ENCODE measurements at regions not wholly inside any gene's neighbourhood (a gene's known extent, or its start where the extent isn't known, plus 50 kb on each side); places are given as distances from the start of the nearest gene placed in this dataset.

- no peak for TF ChIP-seq CTCF (IDR thresholded peaks at IDR 0.05)
Measured at GRCh38 chr13:103328899-103329298, 262.7 kb upstream of the SLC10A2 start.

DNA sequence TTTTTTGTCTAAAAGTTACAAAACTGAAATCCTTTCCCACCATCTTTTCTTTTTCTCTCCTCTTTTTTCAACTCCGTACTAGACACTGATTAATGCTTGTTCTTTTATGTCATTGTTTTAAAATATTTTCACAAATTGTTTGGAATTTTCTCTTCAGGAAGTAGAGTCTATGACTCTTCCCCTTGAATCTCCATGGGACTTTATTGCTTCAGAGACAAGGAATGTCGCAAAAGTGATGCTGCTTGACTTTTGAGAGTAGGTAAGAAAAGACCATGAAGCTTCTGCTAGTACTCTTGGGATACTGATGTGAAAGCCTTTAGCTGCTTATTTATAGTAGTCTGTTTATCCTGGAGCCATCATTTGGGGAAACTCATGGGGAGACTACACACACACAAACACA, 260.1 kb upstream of the SLC10A2 start:
- TF ChIP-seq CTCF (IDR thresholded peaks at IDR 0.05), result no peak

- TF ChIP-seq CTCF (IDR thresholded peaks at IDR 0.05), result no peak
Measured at GRCh38 chr13:103325672-103326071, 259.5 kb upstream of the SLC10A2 start.

GRCh38 chr13:103324641-103325040, 258.4 kb upstream of the SLC10A2 start:
- no peak for TF ChIP-seq CTCF (IDR thresholded peaks at IDR 0.05)

- TF ChIP-seq CTCF (IDR thresholded peaks at IDR 0.05), result no peak
Measured at GRCh38 chr13:103315711-103316110, 249.5 kb upstream of the SLC10A2 start.

DNA sequence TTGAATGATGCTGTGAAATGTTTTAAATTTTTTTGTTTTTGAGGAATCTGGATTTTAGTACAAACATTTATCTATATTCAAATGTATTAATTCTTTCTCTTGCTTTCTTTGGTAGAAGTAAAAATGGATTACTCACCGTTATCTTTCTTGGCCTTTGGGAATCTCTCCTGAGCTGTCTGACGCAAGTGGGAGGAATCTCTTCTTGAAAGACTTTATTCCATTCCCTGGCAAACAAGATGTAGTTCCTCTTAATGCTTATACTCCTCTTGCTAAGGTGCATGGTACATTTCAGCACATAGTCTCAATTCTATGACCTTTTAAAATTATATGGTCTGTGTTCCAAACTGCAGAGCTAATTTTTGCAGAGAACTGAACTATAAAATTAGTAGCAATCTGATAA, 246.2 kb upstream of the SLC10A2 start:
- TF ChIP-seq CTCF (IDR thresholded peaks at IDR 0.05), result no peak

DNA sequence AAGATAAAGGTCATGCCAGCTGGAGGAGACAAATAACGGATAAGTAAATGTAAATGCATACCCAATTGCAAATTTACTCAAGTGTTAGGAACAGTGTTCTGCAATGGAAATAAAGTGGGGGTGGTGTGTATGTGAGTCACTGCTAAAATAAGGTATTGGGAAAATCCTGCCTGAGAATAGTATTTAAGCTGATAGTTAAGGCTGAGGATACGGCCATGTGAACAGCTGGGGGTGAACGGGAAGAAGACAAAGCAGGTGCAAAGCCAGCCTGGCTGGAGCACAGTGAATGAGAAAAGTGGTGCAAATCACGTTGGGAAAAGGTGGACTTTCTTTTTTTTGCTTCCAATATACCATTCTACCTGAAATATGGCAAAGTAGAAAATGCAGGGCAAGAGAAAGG, 242.4 kb upstream of the SLC10A2 start:
- TF ChIP-seq CTCF (IDR thresholded peaks at IDR 0.05), result no peak

DNA sequence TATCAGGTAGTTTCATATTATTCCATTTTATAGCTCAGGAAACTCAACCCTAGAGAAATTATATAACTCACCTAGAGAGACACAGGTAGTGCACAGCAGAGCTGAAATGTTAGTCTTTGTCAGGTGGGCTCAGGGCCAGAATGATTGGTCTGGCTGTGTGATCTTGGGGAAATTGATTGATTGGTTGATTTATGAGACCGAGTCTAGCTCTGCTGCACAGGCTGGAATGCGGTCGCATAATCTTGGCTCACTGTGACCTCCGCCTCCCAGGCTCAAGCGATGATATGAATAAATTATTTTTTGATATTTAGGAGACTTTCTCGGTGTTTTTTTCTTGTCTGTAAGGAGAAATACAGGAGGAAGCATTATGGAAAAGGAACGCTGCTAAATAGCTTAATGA, 239.9 kb upstream of the SLC10A2 start:
- TF ChIP-seq CTCF (IDR thresholded peaks at IDR 0.05), result no peak
